ENCODE measurements at regions not wholly inside any gene's neighbourhood (a gene's known extent, or its start where the extent isn't known, plus 50 kb on each side); places are given as distances from the start of the nearest gene placed in this dataset.
"Not testable (repeated sequence)": the region's sequence is repeated elsewhere in the genome, so short reads cannot be mapped to it uniquely, and the experiment has no call there.

- Histone ChIP-seq H3K4me3 (ENCODE audit: low read depth in 1 of 2, low read length in 1 of 2) (no peak overlapping the region), H3K36me3 (no peaks in the 10 kb centered on the region), H3K9me3 (no peaks in the 10 kb centered on the region), H3K27ac (no peak overlapping the region), H3K4me1 (ENCODE audit: control insufficient read depth in 1 of 2, insufficient read depth in 1 of 2, low read depth in 1 of 2, low read length in 1 of 2) (no peaks in the 10 kb centered on the region), H3K27me3 (no peaks in the 10 kb centered on the region)
- TF ChIP-seq, protein P1, sequence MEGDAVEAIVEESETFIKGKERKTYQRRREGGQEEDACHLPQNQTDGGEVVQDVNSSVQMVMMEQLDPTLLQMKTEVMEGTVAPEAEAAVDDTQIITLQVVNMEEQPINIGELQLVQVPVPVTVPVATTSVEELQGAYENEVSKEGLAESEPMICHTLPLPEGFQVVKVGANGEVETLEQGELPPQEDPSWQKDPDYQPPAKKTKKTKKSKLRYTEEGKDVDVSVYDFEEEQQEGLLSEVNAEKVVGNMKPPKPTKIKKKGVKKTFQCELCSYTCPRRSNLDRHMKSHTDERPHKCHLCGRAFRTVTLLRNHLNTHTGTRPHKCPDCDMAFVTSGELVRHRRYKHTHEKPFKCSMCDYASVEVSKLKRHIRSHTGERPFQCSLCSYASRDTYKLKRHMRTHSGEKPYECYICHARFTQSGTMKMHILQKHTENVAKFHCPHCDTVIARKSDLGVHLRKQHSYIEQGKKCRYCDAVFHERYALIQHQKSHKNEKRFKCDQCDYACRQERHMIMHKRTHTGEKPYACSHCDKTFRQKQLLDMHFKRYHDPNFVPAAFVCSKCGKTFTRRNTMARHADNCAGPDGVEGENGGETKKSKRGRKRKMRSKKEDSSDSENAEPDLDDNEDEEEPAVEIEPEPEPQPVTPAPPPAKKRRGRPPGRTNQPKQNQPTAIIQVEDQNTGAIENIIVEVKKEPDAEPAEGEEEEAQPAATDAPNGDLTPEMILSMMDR (IDR thresholded peaks at IDR 0.05): no peak
Measured at GRCh38 chr4:188435381-188435780, 296.1 kb downstream of the TRIML1 start.

- no peaks in the 10 kb centered on the region for H3K4me1 ChIP-seq (ENCODE audit: control insufficient read depth in 1 of 2, insufficient read depth in 1 of 2, low read depth in 1 of 2, low read length in 1 of 2)
- no peak overlapping the region for H3K27ac ChIP-seq
- no peaks in the 10 kb centered on the region for H3K9me3 ChIP-seq
- no peaks in the 10 kb centered on the region for H3K36me3 ChIP-seq
- H3K27me3 ChIP-seq: no peaks in the 10 kb centered on the region
- no peak overlapping the region for H3K4me3 ChIP-seq (ENCODE audit: low read depth in 1 of 2, low read length in 1 of 2)
- TF ChIP-seq, protein P1 (IDR thresholded peaks at IDR 0.05): no peak
Measured at GRCh38 chr4:188437535-188437934, 298.3 kb downstream of the TRIML1 start.

- H3K27ac ChIP-seq; H3K27me3 ChIP-seq; H3K9me3 ChIP-seq; H3K4me3 ChIP-seq (ENCODE audit: low read depth in 1 of 2, low read length in 1 of 2); H3K36me3 ChIP-seq; H3K4me1 ChIP-seq (ENCODE audit: control insufficient read depth in 1 of 2, insufficient read depth in 1 of 2, low read depth in 1 of 2, low read length in 1 of 2): not testable (repeated sequence)
Measured at GRCh38 chr4:188438391-188438824, 299.2 kb downstream of the TRIML1 start.

DNA sequence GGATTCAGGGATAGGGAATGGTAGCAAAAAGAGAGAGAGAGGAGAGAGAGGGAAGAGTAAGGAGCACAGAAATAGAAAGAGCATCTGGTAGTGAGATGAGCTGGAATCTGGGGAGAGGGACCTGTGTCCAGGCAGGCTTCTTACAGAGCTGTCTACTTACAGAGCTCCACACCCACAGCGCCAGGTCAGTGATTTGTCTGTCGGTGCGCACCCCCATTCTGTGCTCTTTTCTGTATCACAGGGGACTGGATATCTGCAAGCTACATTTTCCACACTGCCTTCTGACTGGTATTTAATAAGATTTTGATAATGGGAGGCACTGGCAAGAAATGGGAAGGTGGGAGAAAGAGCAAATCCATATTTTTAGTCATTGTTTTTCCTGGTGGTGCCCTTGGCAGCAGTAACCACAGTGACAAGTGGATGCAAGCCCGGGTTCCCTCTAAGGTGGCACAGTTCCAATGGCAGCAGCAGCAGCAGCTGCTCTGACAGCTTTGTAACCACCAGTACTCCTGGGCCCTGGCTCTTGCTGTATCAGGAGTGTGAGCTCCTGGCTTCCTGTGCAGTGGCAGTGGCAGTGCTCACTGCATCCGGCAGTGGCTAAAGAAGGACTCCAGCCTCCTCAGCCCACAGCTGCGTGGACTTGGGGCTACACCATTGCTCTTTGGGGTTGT lies 300.5 kb downstream of the TRIML1 start:
- Histone ChIP-seq H3K36me3 (no peaks in the 10 kb centered on the region), H3K4me1 (ENCODE audit: control insufficient read depth in 1 of 2, insufficient read depth in 1 of 2, low read depth in 1 of 2, low read length in 1 of 2) (no peaks in the 10 kb centered on the region), H3K27ac (no peak overlapping the region), H3K4me3 (ENCODE audit: low read depth in 1 of 2, low read length in 1 of 2) (no peak overlapping the region), H3K27me3 (no peaks in the 10 kb centered on the region), H3K9me3 (no peaks in the 10 kb centered on the region)
- TF ChIP-seq, protein P1 (IDR thresholded peaks at IDR 0.05): no peak

DNA sequence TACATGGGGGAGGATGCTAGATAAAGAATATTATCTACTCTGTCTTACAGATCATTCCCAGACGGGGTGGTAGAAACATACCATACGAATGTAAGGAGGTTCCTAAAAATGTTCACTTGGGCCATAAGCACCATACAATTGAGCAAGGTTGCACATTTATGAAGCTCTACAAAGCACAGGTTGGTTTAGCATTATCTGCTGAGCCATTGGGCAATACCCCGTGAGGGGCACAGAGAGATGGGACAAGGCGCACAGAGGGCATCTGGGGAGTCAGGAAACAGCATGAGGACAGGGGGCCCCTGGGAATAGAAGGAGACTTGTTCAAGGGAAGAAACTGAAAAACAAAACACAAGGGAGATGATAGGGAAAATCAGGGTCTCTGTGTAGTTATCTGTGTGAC lies 305.3 kb downstream of the TRIML1 start:
- no peak overlapping the region for H3K27ac ChIP-seq

DNA sequence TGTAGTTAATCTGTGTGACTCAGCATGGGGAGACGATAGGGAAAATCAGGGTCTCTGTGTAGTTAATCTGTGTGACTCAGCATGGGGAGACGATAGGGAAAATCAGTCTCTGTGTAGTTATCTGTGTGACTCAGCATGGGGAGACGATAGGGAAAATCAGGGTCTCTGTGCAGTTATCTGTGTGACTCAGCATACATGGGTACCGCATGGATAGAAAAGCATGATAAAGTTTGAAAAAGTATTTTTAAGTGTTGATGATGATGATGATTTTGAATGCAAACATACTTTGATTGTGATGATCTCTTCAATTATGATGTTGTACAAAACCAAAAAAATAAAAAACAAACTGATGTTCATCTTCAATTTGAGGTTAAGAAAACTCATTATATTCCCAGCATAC lies 309.8 kb downstream of the TRIML1 start:
- H3K4me1 ChIP-seq (ENCODE audit: control insufficient read depth in 1 of 2, insufficient read depth in 1 of 2, low read depth in 1 of 2, low read length in 1 of 2); H3K4me3 ChIP-seq (ENCODE audit: low read depth in 1 of 2, low read length in 1 of 2); H3K27me3 ChIP-seq; H3K27ac ChIP-seq; H3K36me3 ChIP-seq; H3K9me3 ChIP-seq: not testable (repeated sequence)

More for the DNA sequence above, 305.3 kb downstream of the TRIML1 start:
- H3K9me3 ChIP-seq: no peaks in the 10 kb centered on the region
- H3K36me3 ChIP-seq: no peaks in the 10 kb centered on the region
- no peaks in the 10 kb centered on the region for H3K27me3 ChIP-seq
- TF ChIP-seq, protein P1 (IDR thresholded peaks at IDR 0.05): no peak
- H3K4me3 ChIP-seq (ENCODE audit: low read depth in 1 of 2, low read length in 1 of 2): no peak overlapping the region
- H3K4me1 ChIP-seq (ENCODE audit: control insufficient read depth in 1 of 2, insufficient read depth in 1 of 2, low read depth in 1 of 2, low read length in 1 of 2): no peaks in the 10 kb centered on the region

Measured in neutrophil (primary cell).